ENCODE measurements at regions not wholly inside any gene's neighbourhood (a gene's known extent, or its start where the extent isn't known, plus 50 kb on each side); places are given as distances from the start of the nearest gene placed in this dataset.
"Not testable (repeated sequence)": the region's sequence is repeated elsewhere in the genome, so short reads cannot be mapped to it uniquely, and the experiment has no call there.

DNA sequence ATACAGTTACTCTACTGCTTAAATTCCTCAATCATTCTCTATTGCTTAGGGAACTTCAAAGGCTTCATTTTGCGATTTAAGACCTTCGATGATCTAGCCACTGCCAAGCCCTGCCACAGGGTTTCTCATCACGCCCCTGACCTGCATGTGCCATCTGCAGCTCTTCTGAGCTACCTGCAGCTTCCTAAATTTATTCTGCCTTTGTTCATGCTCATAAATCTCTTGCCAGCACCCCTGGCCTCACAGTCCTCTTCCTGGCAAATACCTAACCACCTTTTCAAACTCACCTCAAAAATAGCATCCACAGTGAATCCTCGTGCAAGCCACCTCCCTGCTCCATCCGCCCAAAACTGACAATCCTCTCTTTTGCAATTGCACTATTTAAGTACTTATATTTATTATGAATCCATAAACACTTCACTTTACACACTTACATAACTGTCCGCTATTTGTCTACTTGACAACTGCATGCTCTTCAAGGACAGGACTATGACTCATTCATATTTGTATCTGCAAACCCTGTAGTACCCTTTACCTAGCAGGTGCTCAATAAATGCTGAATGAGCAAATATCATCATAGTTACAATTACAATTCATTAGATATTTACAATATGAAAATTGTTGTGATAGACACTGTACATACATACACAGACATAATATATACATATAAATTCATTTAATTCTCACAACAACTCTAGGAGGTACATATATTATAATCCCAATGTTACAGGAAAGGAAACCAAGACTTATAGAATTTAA, 280.0 kb upstream of the RASGEF1B start:
- DNase-seq, result no peak

DNA sequence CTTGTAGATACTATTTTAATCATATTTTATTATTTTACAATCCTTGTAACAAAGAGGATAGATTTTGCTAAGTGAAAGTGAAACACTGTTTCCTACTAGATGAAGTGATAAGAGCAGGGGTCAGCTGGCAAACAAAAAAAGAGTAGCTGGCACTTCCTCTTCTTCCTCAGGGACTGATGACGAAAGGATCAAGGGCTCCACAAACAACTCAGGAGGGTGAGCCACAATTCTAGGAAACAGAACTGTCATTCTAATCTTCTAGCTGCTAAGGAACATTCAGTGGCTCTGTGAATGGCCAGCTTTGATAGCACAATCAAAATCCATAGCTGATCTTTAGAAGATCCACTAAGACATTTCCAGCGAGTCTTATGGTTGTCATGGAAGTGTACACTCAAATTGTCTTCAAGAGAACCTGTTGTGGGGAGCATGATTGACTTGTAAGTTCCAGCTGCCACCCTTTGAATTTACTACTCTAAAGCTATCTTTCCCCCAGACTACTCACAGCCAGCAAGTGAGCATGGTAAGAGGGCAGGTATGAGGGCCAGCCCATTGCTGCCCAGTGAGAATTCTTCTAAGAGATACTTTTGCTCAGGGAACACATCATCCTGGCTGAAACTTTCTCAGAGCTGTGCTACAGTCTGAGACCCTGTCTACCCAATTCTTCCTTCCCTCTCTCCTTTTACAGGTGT, 275.7 kb upstream of the RASGEF1B start:
- no peak for DNase-seq

DNA sequence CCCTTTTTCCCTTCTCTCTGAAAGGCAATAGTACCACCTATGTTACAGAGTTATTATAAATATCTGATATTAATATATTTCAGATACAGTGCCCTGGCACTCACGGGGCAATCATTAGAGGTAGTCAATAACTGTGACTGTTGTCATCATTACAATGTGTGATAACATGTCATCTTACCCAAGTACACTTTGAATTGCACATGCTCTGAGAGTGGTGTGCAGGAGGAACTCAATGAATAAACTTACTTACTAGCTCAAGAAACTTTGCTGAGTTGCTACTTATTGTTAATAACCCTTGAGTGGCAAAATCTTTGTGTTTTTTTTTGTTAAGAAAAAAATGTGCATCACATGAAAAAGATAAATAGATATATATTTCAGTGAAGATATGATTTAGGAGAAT, 275.1 kb upstream of the RASGEF1B start:
- DNase-seq, result no peak

DNA sequence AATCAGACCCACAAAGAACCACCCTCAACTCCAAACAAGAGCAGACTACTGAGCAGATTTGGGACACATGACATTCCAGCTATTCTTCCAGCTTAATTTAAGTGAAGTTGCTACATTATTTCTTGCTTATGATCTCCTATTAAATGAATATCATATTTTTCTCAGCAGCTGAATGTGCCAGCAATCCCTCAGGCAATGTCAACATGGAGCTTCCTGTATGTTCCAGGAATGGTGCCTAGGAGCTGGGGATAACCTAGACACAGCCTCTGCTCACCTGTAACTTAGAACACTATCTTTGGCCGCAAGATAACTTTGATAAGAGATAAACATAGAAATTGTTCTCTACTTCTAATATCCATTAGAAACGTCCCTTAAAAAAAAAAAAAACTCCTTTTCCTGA, 274.4 kb upstream of the RASGEF1B start:
- no peak for DNase-seq

DNA sequence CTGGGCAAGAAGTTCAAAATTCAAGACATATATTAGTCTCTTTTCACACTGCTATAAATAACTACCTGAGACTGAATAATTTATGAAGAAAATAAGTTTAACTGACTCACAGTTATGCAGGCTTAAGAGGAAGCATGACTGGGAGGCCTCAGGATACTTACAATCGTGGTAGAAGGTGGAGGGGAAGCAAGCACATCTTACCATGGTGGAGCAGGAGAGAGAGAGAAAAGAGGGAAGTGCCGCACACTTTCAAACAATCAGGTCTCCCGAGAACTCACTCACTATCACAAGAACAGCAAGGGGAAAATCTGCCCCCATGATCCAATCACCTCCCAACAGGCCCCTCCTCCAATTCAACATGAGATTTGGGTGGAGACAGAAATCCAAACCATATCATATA, 273.3 kb upstream of the RASGEF1B start:
- no peak for DNase-seq

DNA sequence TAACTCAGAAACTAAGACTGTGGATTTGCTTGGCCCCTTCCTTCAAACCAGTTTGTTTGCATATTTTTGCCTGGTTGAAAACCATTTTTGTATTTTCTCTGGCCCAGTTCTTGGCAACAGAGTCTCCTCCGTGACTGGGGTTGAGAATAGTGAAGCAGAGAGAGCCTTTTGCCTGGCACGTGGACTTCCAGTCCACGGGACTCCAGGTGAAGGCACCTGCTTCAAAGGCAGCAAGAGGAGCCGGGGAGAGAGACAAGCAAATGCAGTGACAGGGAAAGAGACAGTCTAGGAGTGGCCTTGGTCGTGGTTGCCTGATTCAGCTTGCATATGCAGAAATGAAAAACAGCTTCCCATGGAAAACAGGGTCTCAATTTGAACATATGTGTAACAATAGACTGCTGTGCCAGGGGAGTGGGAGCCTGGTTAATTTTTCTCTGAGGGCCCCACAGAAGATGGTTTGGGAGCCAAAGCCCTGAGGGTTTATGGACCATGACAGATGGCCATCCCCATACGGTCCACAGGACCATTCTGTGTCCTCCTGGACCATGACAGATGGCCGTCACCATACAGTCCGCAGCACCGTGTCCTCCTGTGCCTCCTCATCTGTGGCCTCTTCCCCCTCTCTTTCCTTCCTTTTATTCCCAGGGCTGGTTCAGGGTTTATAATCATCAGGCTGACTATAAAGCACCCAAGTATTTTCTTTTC, 272.2 kb upstream of the RASGEF1B start:
- DNase-seq, result no peak

DNA sequence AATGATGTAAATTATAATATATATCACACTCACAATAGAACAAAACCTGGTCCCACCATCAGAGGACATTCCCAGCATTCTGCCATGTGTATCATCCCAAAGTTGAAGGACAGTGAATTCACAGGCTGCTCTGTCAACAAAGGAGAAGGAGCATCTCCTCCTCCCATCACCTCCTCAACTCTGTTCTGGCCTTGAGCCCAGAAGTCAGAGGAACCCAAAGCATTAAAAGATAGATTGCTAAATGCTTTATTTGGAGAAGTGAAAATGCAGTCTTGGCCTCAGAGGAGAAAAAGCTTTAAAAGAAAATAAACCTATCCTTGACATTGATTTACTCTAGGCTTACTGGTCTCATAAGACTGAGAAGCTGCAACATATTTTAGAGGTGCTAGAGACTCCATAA, 268.8 kb upstream of the RASGEF1B start:
- no peak for DNase-seq

DNA sequence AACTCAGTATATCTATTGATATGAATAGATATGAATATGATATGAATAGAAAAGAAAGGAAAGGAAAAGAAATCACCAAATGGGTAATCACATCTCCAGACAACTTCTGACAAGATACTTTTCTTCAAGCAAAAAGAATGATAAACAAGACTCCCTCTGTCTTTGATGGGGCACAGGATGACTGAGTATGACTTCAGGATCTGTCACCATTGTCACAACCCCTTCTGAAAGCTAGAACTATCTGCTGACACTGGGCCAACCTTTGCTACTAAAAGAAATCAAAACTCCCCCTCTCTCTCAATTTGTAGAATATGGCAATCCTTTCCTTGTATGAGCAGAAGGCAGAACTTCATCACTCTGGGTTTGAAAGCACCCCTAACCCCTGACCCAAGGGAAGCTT, 267.2 kb upstream of the RASGEF1B start:
- no peak for DNase-seq

DNA sequence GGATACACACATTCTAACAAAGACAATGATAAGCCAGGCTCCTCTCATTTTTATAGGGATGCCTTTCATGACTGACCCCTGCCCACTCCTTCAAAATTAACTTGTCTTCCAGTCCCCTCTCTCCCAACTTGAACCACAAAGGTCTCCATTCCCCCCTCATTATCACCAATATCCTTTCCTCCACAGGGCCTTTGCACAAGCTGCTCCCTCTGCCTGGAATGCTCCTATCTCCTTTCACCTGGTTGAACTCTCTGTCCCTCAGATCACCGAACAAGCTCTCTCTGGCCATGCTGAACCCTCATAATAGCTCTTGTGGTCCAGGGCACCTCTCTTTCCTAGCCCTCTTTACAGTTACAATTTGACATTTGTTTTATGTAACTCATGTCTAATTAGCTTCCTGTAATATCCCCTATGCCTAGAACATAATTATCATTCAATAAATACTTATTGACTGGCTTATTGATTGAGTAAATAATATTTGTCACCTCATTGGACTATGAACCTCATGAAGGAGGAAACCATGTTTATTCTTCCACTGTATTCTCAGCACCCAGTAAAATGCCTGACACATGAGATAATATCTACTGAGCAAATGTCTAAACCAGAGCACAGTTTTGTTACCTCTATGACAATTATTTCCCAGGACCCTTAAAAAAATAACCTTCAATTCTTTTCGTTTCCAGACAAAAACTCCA, 266.3 kb upstream of the RASGEF1B start:
- no peak for DNase-seq

DNA sequence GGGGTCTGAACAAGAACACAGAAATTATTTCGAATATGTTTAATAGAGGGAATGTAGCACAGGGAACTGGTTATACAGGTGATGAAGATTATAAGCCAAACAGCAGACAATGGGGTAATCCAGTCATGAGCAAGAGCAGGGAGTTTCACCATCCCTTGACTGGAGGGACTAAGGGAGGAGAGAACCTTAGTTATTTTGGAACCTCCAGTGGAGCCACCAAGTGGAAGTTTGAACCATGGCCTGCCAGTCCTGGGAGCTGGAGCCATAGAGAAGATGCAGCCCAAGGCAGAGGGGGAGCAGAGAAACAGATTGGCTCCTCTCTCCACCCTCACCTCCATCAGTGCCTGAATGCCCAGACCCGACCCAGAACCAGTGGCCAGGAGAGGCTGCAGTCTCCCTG, 264.6 kb upstream of the RASGEF1B start:
- DNase-seq, result no peak

DNA sequence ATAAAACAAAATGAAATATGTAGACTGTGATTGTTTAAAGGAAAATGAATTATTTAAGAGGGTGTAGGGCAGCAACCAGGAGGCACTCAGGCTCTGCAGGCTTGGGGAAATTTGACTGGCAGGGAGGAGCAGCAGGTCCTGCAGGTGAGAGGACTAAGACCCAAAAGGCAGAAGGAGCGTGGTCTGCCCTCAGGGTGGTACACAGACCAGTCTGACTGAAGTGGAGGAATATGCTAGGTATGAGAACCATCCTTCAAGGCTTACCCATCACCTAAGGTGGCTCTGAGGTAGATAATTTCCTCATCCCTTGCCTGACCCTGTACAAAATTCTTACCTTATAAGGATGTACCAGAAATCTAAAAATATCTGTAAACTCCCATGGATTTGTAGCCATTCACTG, 261.3 kb upstream of the RASGEF1B start:
- no peak for DNase-seq

DNA sequence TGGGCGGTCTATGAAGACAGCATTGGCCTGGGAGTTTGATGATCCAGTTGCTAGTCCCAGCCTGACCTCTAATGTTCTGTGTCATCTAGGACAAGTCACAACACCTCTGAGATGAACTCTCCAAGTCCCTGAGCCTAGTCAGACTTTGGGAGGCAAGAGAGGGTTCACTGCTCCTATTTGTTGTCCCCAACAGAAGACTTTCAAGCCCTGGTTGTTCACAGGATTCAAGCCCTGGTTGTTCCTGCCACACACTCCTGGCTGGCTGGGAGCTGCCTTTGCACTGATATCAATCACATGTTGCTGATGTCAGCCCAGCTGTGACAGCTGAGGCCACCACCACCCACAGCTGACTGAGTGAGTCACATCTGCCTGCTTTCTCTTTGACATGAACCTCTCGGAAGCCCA, 253.2 kb upstream of the RASGEF1B start:
- peak; percentile 12 for DNase-seq

DNA sequence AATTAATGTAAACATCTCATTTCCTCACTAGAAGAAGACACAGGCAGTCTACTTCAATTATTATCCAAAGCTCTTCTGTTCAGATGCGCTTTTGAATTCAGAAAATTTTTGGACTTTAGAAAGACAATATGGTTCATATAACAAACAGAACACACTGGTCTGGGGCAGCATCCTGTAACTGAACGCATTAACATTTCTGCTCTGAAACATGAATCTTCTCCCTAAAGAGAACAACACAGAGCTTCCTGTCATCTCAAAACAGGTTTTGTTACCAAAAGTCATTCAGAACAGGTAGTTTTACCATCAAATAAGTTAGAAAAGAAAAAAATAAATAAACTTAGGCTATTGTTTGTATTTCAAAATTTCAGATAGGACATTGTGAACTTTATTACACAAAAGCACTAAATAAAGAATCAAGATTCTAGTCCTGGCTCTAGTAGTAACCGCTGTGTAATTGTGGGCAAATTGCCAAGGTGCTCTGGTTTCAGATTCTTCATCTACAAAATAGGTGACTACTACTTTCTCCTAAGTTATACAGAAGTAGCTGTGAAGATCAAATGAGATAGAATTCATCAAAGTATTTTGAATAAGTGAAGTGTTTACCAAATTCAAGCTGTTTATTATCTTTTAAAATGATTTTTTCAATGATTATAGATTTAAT, 252.3 kb upstream of the RASGEF1B start:
- no peak for DNase-seq

DNA sequence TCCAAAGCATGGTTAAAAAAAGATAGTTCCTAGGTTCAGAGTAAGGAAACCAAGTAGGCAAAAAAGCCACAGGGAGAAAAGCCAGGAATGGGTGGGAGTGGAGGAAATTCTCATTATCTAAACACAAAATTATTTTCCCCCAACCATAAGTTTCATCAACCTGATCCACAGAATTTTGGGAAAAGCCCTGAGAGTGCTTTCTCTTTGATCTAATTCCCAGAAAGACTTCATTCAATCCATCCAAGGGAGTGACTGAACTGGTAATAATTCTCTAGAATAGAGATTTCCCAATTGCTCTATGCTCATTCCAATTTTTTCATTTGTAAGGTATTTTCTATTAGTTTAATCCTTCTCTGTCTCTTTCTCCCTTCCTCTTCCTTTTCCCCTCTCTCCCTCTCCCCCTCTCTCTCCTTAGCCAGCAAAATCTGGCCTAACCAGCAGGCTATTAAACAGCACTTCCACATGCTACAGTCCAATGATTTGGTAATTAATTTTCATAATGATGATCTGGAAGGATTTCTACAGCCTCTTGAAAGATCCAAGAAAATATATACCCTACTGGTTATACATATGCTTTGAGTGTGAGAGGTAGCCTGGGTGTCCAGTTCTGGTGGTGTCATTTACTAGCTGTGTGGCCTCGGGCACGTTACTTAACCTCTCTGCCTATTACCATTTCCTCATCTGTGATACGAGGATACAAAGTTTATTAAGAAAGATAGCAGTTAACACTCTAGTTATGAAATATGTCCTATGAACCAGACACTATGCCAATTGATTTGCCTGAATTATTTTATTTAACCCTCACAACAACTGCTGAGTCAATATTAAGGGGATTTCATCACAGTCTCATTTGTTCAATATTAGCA, 251.5 kb upstream of the RASGEF1B start:
- no peak for DNase-seq

DNA sequence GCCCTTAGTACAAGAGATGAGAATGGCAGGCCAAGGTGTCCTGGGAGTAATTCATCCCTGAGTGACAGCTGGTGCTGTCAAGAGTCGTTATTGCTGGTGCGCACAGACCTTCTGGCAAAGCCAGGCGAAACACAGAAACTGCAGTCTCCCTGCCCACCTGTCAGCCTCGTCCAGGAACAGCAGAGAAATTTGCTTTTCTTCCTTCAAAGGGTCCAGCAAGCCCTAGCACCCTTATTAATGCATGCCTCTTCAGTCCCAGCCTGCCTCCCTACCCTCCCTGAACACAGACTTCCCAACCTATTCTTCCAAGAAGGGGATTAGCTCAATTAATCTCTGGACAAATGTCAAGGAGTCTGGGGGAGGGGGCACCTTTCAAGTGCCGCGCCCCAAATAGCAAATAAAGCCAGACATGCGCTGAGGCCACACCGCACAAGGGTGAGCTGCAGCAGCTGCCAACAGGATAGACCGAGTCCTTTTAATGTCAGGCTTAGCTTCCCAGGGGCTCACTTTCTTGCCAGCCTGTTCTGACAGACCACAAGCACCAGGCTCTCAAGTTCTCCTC, 250.7 kb upstream of the RASGEF1B start:
- no peak for DNase-seq

DNA sequence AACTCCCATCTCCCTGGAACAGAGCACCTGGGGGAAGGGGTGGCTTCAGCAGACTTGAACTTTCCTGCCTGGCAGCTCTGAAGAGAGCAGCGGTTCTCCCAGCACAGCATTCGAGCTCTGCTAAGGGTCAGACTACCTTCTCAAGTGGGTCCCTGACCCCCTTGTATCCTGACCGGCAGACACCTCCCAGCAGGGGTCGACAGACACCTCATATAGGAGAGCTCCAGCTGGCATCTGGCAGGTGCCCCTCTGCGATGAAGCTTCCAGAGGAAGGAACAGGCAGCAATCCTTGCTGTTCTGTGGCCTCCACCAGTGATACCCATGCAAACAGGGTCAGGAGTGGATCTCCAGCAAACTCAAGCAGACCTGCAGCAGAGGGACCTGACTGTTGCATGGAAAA, 244.1 kb upstream of the RASGEF1B start:
- no peak for DNase-seq

DNA sequence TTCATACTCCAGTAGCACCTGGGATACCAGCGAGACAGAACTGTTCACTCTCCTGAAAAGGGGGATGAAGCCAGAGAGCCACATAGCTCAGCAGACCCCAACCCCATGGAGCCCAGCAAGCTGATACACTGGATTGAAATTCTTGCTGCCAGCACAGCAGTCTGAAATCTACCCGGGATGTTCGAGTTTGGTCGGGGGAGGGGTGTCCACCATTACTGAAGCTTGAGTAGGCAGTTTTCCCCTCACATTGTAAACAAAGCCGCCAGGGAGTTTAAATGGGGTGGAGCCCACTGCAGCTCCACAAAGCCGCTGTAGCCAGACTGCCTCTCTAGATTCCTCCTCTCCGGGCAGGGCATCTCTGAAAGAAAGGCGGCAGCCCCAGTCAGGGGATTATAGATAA, 243.7 kb upstream of the RASGEF1B start:
- not testable (repeated sequence) for DNase-seq

DNA sequence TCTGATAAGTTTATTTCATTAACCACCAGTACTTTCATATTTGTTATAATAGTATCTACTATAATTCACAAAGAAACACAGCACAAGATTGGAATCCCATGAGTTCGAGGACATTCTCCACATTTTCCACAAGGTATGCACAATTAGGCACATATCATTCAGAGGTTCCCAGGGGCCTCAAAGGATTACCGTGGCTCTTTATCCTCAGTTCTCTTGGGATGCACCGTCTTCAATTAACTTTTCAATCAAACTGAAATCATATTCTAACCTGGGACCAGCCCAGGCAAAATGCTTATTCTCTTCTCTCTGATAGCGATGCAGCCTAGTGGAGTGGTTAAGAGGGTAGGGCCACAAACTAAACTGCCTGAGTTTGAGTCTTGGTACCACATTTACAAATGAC, 242.6 kb upstream of the RASGEF1B start:
- DNase-seq, result no peak

DNA sequence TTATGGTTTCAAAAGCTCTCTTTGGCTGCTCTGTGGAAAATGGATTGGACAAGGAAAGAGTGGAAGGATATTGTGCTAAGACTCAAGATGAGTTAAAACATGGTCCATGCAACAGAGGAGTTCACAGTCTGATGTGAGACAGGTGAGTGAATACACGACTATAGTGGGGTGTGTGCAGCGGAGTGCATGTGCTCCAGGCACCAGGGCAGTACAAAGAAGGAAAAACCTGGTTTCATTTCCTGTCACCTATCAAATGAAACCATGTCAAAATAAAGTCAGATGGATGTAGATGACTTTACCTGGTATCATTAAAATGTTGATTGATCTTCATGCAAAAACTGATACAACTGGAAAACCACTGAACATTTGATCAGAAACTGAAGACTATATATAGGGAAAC, 241.0 kb upstream of the RASGEF1B start:
- DNase-seq, result no peak

DNA sequence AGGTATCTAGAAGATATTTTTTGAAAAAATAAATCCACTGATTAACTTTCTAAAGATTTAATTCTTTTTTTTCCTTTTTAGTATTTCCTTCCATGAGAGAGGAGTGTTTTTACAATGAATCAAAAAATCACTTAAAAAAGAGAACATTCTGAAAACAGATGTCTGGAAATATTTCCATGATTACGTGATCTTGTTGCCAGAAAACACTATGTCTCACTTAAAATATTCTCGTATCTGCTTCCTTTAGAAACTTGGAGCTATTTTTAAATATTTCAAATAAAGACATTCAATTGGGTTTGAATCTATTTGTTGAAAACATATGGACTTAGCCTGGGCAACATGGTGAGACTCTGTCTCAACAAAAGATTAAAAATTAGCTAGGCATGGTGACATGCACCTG, 232.8 kb upstream of the RASGEF1B start:
- DNase-seq, result no peak

DNA sequence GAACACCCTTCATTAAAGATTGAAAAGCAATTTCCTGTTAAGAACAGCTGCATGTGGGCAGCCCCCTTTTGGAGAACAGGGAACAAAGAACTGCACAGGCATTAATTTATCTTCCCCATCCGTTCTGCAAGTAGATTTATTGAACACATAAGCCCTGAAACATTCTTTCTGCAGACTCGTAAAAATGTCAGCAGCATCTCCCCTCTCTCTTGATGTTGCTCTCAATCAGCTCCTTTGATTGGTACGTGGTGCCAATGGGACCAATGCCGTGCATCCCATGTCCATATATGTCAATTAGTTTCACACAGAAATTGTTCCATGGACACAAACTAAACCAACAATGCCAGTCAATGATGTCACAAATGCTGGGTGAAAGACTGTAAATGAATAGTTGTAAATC, 228.5 kb upstream of the RASGEF1B start:
- DNase-seq, result no peak
